Hepatocyte (in vitro differentiated cells): ENCODE measurements at regions not wholly inside any gene's neighbourhood (a gene's known extent, or its start where the extent isn't known, plus 50 kb on each side); places are given as distances from the start of the nearest gene placed in this dataset.

Experiments used
- CTCF ChIP-seq: fragments of 200-600 bp; sonication (generic); IDR thresholded peaks from 2 replicates; pipeline ENCODE4 v1.5.1; 2016; ENCODE audit warnings: antibody characterized with exemption, mild to moderate bottlenecking; ENCODE audit not compliant: poor library complexity
- EZH2 ChIP-seq: fragments of 200-600 bp; sonication (generic); IDR thresholded peaks from 2 replicates; pipeline ENCODE4 v1.6.1; 2016; ENCODE audit warnings: antibody characterized with exemption, mild to moderate bottlenecking, borderline replicate concordance

- TF ChIP-seq CTCF (no peak), EZH2 (no peak)
These were observed 122.4 kb upstream of the WSCD1 start for GRCh38 chr17:5947701-5948180.
